GM04504 (cell line): ENCODE measurements at regions not wholly inside any gene's neighbourhood (a gene's known extent, or its start where the extent isn't known, plus 50 kb on each side); places are given as distances from the start of the nearest gene placed in this dataset.
A peak's percentile ranks its signal among the peaks of the same experiment; 100 is the strongest.

Source experiments
- DNase-seq: peaks from one replicate; pipeline ENCODE4 v3.0.0-alpha.2; 2012; ENCODE audit warnings: low read depth

- DNase-seq = peak; percentile 43
These were observed 220.4 kb upstream of the HTR2A start for GRCh38 chr13:47117268-47117667.

DNA sequence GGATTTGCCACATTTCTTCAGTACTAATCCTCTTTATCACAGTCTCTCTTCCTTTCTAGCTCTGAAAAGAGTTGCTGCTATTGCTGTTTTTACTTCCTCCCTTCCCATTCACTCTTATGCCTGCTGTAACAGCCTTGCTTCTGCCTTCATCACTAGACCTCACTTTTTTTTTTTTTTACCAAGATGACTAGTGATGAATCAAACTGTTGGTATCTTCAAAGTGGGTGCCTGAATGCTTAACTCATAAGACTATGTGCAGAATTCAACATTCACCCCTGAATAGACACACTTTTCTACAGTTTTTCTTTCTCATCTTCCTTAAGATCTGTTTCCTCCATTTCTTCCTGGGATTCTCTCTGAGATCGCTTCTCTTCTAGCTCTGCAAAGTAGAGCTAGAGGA lies 217.2 kb upstream of the HTR2A start:
- peak; percentile 32 for DNase-seq

DNA sequence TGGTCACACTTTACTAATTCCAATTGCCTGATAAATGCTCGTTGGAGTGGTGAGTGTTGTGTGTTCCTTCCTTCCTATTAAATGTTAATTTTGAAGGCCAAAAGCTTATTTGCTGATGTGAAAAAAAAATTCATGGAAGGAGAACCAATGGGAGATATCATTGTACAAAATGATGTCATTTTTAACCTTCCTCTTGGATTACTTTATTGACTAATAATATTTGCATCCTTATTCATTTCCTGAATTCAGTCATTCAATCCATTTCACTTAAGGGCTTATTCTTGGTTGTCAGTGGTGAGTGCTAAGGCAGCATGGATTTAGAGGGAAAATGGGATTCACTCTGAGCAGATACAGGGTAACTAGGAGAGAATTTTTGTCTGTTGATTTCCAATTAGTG lies 216.0 kb upstream of the HTR2A start:
- DNase-seq = no peak

DNA sequence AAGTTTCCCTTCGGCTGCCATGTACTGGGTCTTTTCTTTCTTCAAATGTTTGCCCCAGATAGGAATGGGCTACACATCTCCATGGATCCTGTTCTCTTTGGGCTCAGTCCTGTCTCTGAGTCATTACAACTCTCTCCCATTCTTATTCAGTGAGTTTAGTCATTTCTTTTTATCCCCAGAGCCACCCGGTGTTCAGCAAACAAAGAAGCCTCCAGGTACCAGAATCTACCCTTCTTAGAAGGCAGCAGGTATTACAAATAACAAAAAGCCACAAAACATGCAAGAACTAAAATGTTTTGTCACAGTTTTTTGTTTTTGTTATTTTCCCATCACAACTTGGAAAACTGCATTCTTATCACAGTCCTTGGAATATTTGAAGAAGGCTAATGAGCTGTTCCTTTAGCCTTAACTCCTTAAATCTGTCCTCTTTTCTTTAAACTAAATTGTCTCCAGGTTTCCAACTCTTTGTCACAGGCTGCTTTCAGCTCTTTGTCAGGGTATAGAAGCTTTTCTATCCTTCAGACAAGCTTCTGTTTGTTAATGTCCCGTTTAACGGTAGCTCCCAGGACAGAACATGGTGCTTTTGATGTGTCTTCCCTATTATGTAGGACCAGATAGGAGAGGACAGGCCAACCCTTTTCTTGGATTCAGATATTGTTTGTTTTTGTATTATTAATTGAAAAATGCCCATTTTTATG lies 215.5 kb upstream of the HTR2A start:
- DNase-seq = no peak

DNA sequence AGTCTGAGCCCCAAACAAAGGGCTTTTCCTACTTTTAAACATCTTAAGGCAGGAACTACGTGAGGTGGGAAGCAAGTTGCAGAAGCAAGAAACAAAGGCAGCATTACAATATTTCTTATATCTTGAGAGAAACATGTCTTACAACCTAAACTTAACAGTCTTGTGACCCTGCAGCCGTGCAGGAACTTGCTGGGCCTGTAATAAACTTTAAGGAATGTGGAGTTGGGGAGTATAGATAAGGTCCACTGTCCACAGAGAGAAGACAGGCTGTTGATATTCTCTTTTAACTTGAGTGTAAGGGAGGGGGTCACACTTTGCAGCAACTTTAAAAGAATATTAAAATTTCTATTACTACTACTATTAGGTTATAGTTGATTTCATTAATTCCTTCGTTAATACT lies 214.6 kb upstream of the HTR2A start:
- DNase-seq = no peak

DNA sequence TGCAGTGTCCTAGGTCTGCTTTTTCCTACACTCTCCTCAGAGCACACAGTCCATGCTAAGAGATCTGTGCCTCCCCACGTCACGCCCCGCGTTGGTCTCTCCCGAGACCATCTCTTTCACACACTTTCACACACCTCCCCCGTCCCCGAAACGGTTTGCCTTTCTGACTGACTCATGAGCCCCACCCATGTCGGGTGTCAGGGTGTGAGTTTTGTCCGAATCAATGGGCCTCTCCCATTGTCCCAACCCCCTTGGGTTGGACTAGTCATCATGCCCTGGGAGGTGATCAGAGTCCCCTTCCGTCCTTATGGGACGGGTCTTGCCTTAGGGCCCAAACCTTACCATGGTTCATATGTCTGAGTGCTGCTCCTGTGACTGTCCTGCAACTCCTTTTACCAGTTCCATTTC lies 214.0 kb upstream of the HTR2A start:
- DNase-seq = no peak

- DNase-seq = no peak
These were observed 213.3 kb upstream of the HTR2A start for GRCh38 chr13:47110141-47110540.

DNA sequence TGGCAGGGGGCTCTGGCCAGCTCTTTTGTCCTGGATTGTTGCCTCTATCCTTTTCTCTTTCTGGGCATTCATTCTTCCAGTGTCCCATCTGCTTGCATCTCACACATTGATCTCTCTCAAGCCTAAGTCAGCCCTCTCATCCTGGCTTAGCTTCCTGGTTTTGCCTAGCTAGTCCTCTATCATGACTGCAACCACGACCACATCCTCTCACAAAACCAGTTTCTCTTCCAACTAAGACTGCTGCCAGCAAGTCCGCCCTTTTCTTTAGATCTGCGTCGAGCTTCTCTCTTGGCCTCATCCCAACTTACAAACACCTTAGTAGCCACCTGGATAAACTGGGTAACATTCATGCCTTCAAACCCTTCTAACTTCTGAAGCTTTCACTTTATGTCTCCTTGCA lies 212.2 kb upstream of the HTR2A start:
- DNase-seq = no peak

DNA sequence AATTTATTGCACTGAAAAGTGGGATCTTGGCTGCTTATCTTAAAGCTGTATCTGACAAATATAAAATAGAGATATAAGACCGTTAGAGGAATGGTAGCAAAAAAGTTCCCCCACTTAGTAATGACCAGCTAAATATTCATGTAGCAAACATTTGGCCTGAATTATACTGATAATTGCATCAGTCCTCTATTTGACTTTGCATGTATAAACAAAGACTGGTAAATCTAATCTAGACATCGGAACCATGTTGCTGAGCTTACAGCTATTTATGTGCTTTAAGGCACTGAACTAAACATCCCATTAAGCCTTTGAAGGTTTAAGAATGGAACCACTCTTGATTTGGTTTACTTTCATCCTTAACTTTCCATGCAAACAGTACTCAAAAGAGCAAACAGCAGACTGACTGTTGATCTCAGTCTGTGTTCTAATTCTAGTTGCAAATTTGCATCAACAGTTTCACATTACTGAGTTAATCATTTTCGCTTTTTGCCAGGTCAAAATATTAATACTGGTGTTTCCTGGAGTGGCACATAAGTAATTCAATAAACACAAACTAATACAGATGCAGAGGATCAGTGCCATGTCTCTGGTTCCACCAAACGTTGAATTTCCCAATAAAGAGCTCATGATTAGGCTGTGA lies 203.5 kb upstream of the HTR2A start:
- no peak for DNase-seq

GRCh38 chr13:47094734-47095434 lies 198.0 kb upstream of the HTR2A start:
- DNase-seq = no peak

GRCh38 chr13:47092202-47092601 lies 195.3 kb upstream of the HTR2A start:
- DNase-seq = no peak

- peak; percentile 24 for DNase-seq
These were observed 191.0 kb upstream of the HTR2A start for GRCh38 chr13:47087841-47088240.

DNA sequence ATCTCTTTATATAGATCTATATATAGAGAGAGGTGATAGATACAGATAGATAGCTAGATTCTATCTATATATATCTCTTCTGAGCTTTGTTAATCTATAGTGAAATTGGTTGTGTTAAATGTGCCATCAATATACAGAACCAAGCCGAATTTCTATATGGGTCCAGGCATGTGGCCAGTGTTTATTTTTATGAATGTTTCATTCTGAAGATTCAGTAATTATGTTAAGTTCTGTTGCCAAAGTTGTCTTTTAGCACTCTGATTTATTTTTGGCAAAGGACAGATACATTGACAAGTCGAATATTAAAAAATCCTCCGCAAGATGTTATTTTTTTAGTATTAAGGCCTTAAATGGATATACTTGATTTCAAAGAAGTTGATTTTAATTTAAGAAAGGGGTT lies 190.4 kb upstream of the HTR2A start:
- DNase-seq = no peak

GRCh38 chr13:47085346-47085745 lies 188.5 kb upstream of the HTR2A start:
- DNase-seq = peak; percentile 34

GRCh38 chr13:47081850-47082249 lies 185.0 kb upstream of the HTR2A start:
- DNase-seq = no peak

- no peak for DNase-seq
These were observed 184.4 kb upstream of the HTR2A start for GRCh38 chr13:47081246-47081645.

GRCh38 chr13:47080621-47081020 lies 183.8 kb upstream of the HTR2A start:
- no peak for DNase-seq

DNA sequence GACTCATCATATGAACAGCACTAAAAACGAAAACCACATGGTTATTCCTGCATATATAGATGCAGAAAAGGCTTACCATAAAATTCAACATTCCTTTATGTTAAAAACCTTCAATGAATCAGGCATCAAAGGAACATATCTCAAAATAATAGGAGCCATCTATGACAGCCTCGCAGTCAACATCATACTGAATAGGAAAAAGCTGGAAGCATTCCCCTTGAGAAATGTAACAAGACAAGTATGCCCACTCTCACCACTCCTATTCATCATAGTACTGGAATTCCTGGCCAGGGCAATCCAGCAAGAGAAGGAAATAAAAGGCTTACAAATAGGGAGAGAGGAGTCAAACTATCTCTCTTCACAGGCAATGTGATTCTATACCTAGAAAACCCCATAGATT lies 179.6 kb upstream of the HTR2A start:
- DNase-seq = peak; percentile 19

DNA sequence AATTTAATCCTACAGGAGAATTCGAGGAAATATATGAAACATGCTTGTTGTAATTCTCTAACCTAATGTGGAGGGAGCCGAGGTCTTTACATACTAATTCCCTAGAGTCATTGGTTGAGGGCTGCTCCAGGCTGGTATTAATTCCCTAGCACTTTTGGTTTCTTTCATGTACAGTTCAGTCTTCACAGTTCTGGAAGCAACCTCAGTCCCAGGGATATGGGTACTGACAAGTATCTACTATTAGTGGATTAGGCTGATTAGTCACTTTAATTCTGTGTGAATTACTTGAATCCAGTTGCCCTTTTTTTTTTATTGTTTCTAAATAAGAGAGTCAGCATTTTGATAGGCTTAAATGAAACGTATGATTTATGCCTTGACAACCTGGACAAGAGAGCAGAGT lies 172.3 kb upstream of the HTR2A start:
- DNase-seq = no peak

DNA sequence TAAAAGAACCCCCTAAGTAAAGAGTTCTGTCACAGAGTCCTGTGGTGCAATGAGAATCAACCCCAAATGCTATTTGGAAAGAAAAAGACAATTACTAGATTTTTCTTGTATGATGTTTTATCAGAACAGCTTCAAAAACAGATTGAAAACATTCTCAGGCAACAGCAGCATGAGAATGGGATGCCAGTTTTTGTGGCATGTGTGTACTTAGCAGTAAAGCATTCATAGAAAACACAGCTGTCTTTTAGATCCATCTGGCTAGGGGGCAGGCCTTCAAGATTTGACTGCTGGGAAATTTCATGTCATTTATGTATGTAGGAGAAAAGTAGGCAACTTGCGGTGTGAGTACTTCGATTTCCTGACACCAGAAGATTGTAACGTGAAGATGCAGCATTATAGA lies 170.5 kb upstream of the HTR2A start:
- DNase-seq = no peak

- DNase-seq = no peak
These were observed 169.4 kb upstream of the HTR2A start for GRCh38 chr13:47066226-47066625.

GRCh38 chr13:47064381-47064780 lies 167.5 kb upstream of the HTR2A start:
- no peak for DNase-seq

GRCh38 chr13:47049276-47049989 lies 152.6 kb upstream of the HTR2A start:
- no peak for DNase-seq
